ENCODE measurements at regions not wholly inside any gene's neighbourhood (a gene's known extent, or its start where the extent isn't known, plus 50 kb on each side); places are given as distances from the start of the nearest gene placed in this dataset.

- H3K9me3 ChIP-seq, result peaks cover 0 to 7% (median 0%) of the 10 kb centered on the region in 3 donors
- H3K4me3 ChIP-seq, result no peak overlapping the region
- H3K27me3 ChIP-seq, result no peaks in the 10 kb centered on the region
- H3K4me1 ChIP-seq, result no peaks in the 10 kb centered on the region
- WGBS, 2 donors (ENCODE audit: low coverage in 1 of 2), result 60 to 80% methylated on average over 1 of the region's 1 CpG
- no peaks in the 10 kb centered on the region for H3K36me3 ChIP-seq
- TF ChIP-seq POLR2A (IDR thresholded peaks at IDR 0.05) (no peak), POLR2AphosphoS5 (IDR thresholded peaks at IDR 0.05) (no peak), EP300 (IDR thresholded peaks at IDR 0.05) (no peak), CTCF (IDR thresholded peaks at IDR 0.05) (no peak)
- no peak overlapping the region for H3K27ac ChIP-seq
- ATAC-seq, result no peak
These were observed 469.0 kb upstream of the FOXG1 start for GRCh38 chr14:28297559-28297958.

GRCh38 chr14:28298156-28298555 lies 468.4 kb upstream of the FOXG1 start:
- no peaks in the 10 kb centered on the region for H3K4me1 ChIP-seq
- 63 to 83% methylated on average over 1 to 3 of the region's 3 CpGs for WGBS, 2 donors (ENCODE audit: low coverage in 1 of 2)
- ATAC-seq, result no peak
- H3K9me3 ChIP-seq, result peaks cover 0 to 7% (median 0%) of the 10 kb centered on the region in 3 donors
- H3K4me3 ChIP-seq, result no peak overlapping the region
- no peaks in the 10 kb centered on the region for H3K27me3 ChIP-seq
- no peaks in the 10 kb centered on the region for H3K36me3 ChIP-seq
- no peak for TF ChIP-seq POLR2A (IDR thresholded peaks at IDR 0.05)
- no peak for TF ChIP-seq POLR2AphosphoS5 (IDR thresholded peaks at IDR 0.05)
- no peak for TF ChIP-seq EP300 (IDR thresholded peaks at IDR 0.05)
- TF ChIP-seq CTCF (IDR thresholded peaks at IDR 0.05), result no peak
- no peak overlapping the region for H3K27ac ChIP-seq

GRCh38 chr14:28299227-28299626 lies 467.4 kb upstream of the FOXG1 start:
- no peak for ATAC-seq
- no peaks in the 10 kb centered on the region for H3K4me1 ChIP-seq
- no peaks in the 10 kb centered on the region for H3K27me3 ChIP-seq
- WGBS, 2 donors (ENCODE audit: low coverage in 1 of 2), result 90% methylated on average over 2 to 3 of the region's 6 CpGs
- no peak overlapping the region for H3K27ac ChIP-seq
- H3K4me3 ChIP-seq, result no peak overlapping the region
- no peaks in the 10 kb centered on the region for H3K36me3 ChIP-seq
- TF ChIP-seq EP300 (IDR thresholded peaks at IDR 0.05), result no peak
- TF ChIP-seq POLR2AphosphoS5 (IDR thresholded peaks at IDR 0.05), result no peak
- H3K9me3 ChIP-seq, result peaks cover 0 to 7% (median 0%) of the 10 kb centered on the region in 3 donors

GRCh38 chr14:28300356-28300755 lies 466.2 kb upstream of the FOXG1 start:
- no peak for ATAC-seq
- H3K9me3 ChIP-seq, result peaks cover 0 to 7% (median 0%) of the 10 kb centered on the region in 3 donors
- H3K27me3 ChIP-seq, result no peaks in the 10 kb centered on the region
- TF ChIP-seq EP300 (IDR thresholded peaks at IDR 0.05), result no peak
- H3K4me3 ChIP-seq, result no peak overlapping the region
- H3K27ac ChIP-seq, result no peak overlapping the region
- no peaks in the 10 kb centered on the region for H3K36me3 ChIP-seq
- H3K4me1 ChIP-seq, result no peaks in the 10 kb centered on the region

- TF ChIP-seq POLR2A (IDR thresholded peaks at IDR 0.05), result no peak
- TF ChIP-seq POLR2AphosphoS5 (IDR thresholded peaks at IDR 0.05), result no peak
- TF ChIP-seq CTCF (IDR thresholded peaks at IDR 0.05), result no peak
- no peak for TF ChIP-seq EP300 (IDR thresholded peaks at IDR 0.05)
- peaks cover 0 to 4% (median 0%) of the 10 kb centered on the region in 3 donors for H3K9me3 ChIP-seq
- no peak overlapping the region for H3K27ac ChIP-seq
- no peak overlapping the region for H3K4me3 ChIP-seq
- H3K4me1 ChIP-seq, result no peaks in the 10 kb centered on the region
- no peaks in the 10 kb centered on the region for H3K36me3 ChIP-seq
- no peak for ATAC-seq
- WGBS, 2 donors (ENCODE audit: low coverage in 1 of 2), result 90% methylated on average over 1 to 3 of the region's 4 CpGs
- no peaks in the 10 kb centered on the region for H3K27me3 ChIP-seq
These were observed 465.4 kb upstream of the FOXG1 start for GRCh38 chr14:28301179-28301578.

GRCh38 chr14:28303248-28303647 lies 463.3 kb upstream of the FOXG1 start:
- ATAC-seq, result no peak
- Histone ChIP-seq H3K36me3 (no peaks in the 10 kb centered on the region), H3K9me3 (peaks cover 0 to 4% (median 0%) of the 10 kb centered on the region in 3 donors), H3K27me3 (no peaks in the 10 kb centered on the region), H3K4me1 (no peaks in the 10 kb centered on the region), H3K4me3 (no peak overlapping the region), H3K27ac (no peak overlapping the region)
- 44 to 88% methylated on average over 1 of the region's 1 CpG for WGBS, 2 donors (ENCODE audit: low coverage in 1 of 2)
- TF ChIP-seq CTCF (IDR thresholded peaks at IDR 0.05), result no peak
- TF ChIP-seq POLR2A (IDR thresholded peaks at IDR 0.05), result no peak
- no peak for TF ChIP-seq POLR2AphosphoS5 (IDR thresholded peaks at IDR 0.05)
- TF ChIP-seq EP300 (IDR thresholded peaks at IDR 0.05), result no peak

Data from gastroesophageal sphincter (tissue), 4 donors.